AG04450 (cell line): ENCODE measurements at regions not wholly inside any gene's neighbourhood (a gene's known extent, or its start where the extent isn't known, plus 50 kb on each side); places are given as distances from the start of the nearest gene placed in this dataset.
"Not testable (repeated sequence)": the region's sequence is repeated elsewhere in the genome, so short reads cannot be mapped to it uniquely, and the experiment has no call there.

Source experiments
- CTCF ChIA-PET: fragments of 300-600, 350-600 bp; formaldehyde crosslinking; extraction: SDS; loops from one replicate; lab custom pipeline; 2022; ENCODE audit warnings: antibody characterized with exemption, inconsistent platforms; lab: Charles Lee
- POLR2A ChIA-PET: fragments of 350-600 bp; formaldehyde crosslinking; extraction: SDS; loops from one replicate; lab custom pipeline; 2021; ENCODE audit warnings: antibody characterized with exemption, inconsistent platforms; lab: Yijun Ruan, JAX
- DNase-seq: peaks from one replicate; pipeline ENCODE4 v3.0.0-alpha.2; 2011; ENCODE audit warnings: low read depth, low spot score
- H3K27ac ChIP-seq: one replicate; pipeline ENCODE4 v1.5.1; 2012; ENCODE audit warnings: low read depth, low read length, control low read depth
- H3K27me3 ChIP-seq: one replicate; pipeline ENCODE4 v1.6.0; 2012; ENCODE audit warnings: low read length; ENCODE audit not compliant: control insufficient read depth, insufficient read depth
- H3K4me3 ChIP-seq: 2 replicates; pipeline ENCODE4 v1.5.1; 2011; ENCODE audit warnings: mild to moderate bottlenecking, low read depth, low read length, control low read depth
- H3K9me3 ChIP-seq: 2 replicates; pipeline ENCODE4 v1.5.1; 2012; ENCODE audit warnings: low read length; ENCODE audit not compliant: control insufficient read depth, insufficient read depth
- CTCF ChIP-seq: IDR thresholded peaks from 2 replicates; pipeline ENCODE4 v1.5.1; 2011; ENCODE audit warnings: low read depth, low read length, control low read depth, inconsistent platforms

GRCh38 chr9:104233366-104233765, 139.3 kb downstream of the SMC2 start:
- ChIA-PET CTCF (no interaction called here), POLR2A (no interaction called here)
- no peak for TF ChIP-seq CTCF
- Histone ChIP-seq H3K27ac (no peak overlapping the region), H3K27me3 (no peaks in the 10 kb centered on the region), H3K4me3 (no peak overlapping the region), H3K9me3 (peaks cover 9% of the 10 kb centered on the region)
- DNase-seq, result no peak

- POLR2A ChIA-PET, CTCF ChIA-PET, H3K27ac ChIP-seq, H3K4me3 ChIP-seq, H3K27me3 ChIP-seq, DNase-seq: not testable (repeated sequence)
- peaks cover 12% of the 10 kb centered on the region for H3K9me3 ChIP-seq
These were observed 140.7 kb downstream of the SMC2 start for GRCh38 chr9:104234632-104235337.

- H3K27ac ChIP-seq, CTCF ChIA-PET, H3K27me3 ChIP-seq, POLR2A ChIA-PET, H3K4me3 ChIP-seq, DNase-seq: not testable (repeated sequence)
- peaks cover 12% of the 10 kb centered on the region for H3K9me3 ChIP-seq
These were observed 141.4 kb downstream of the SMC2 start for GRCh38 chr9:104235347-104236120.

GRCh38 chr9:104238668-104239067, 144.6 kb downstream of the SMC2 start:
- Histone ChIP-seq H3K27me3 (no peaks in the 10 kb centered on the region), H3K4me3 (no peak overlapping the region), H3K27ac (no peak overlapping the region), H3K9me3 (peaks cover 12% of the 10 kb centered on the region)
- no peak for DNase-seq
- TF ChIP-seq CTCF, result no peak
- CTCF ChIA-PET, result no interaction called here
- POLR2A ChIA-PET, result no interaction called here

- H3K4me3 ChIP-seq, result no peak overlapping the region
- H3K27me3 ChIP-seq, result no peaks in the 10 kb centered on the region
- POLR2A ChIA-PET, result no interaction called here
- DNase-seq, result no peak
- H3K9me3 ChIP-seq, result peaks cover 6% of the 10 kb centered on the region
- no peak for TF ChIP-seq CTCF
- CTCF ChIA-PET, result no interaction called here
- H3K27ac ChIP-seq, result no peak overlapping the region
These were observed 146.8 kb downstream of the SMC2 start for GRCh38 chr9:104240890-104241289.

- no peak overlapping the region for H3K4me3 ChIP-seq
- no peak for DNase-seq
- peaks cover 4% of the 10 kb centered on the region; the same call in 1 of the 2 replicates for H3K9me3 ChIP-seq
- H3K27ac ChIP-seq, result no peak overlapping the region
- ChIA-PET POLR2A (no interaction called here), CTCF (no interaction called here)
- no peak for TF ChIP-seq CTCF
- no peaks in the 10 kb centered on the region for H3K27me3 ChIP-seq
These were observed 151.8 kb downstream of the SMC2 start for GRCh38 chr9:104245925-104246324.
